Smooth muscle cell (in vitro differentiated cells): ENCODE measurements at regions not wholly inside any gene's neighbourhood (a gene's known extent, or its start where the extent isn't known, plus 50 kb on each side); places are given as distances from the start of the nearest gene placed in this dataset.

Experiments
- DNase-seq: peaks from one replicate; lab custom pipeline; 2025; ENCODE audit not compliant: unreplicated experiment; lab: John Stamatoyannopoulos, UW
- H2AFZ ChIP-seq: fragments of 200-600 bp; sonication (generic); 2 replicates; pipeline ENCODE4 v1.6.0; 2016; ENCODE audit warnings: antibody characterized with exemption, low read depth, mild to moderate bottlenecking
- H3F3A ChIP-seq: fragments of 200-600 bp; sonication (generic); 2 replicates; pipeline ENCODE4 v1.6.0; 2017; ENCODE audit warnings: antibody characterized with exemption, low read depth
- H3K27ac ChIP-seq: fragments of 200-600 bp; sonication (generic); 2 replicates; pipeline ENCODE4 v1.5.1; 2016; ENCODE audit warnings: low read depth, mild to moderate bottlenecking
- H3K27me3 ChIP-seq: fragments of 200-600 bp; sonication (generic); 2 replicates; pipeline ENCODE4 v1.6.1; 2016; ENCODE audit warnings: low read depth, mild to moderate bottlenecking
- H3K36me3 ChIP-seq: fragments of 200-600 bp; sonication (generic); 2 replicates; pipeline ENCODE4 v1.5.1; 2016; ENCODE audit warnings: low read depth
- H3K4me1 ChIP-seq: fragments of 200-600 bp; sonication (generic); 2 replicates; pipeline ENCODE4 v1.5.1; 2016; ENCODE audit warnings: low read depth
- H3K4me2 ChIP-seq: fragments of 200-600 bp; sonication (generic); 2 replicates; pipeline ENCODE4 v1.6.0; 2016; ENCODE audit warnings: mild to moderate bottlenecking
- H3K4me3 ChIP-seq: fragments of 200-600 bp; sonication (generic); 2 replicates; pipeline ENCODE4 v1.5.1; 2016; ENCODE audit warnings: mild to moderate bottlenecking
- H3K79me2 ChIP-seq: fragments of 200-600 bp; sonication (generic); 2 replicates; pipeline ENCODE4 v1.6.0; 2016; ENCODE audit warnings: low read depth, mild to moderate bottlenecking
- H3K9ac ChIP-seq: fragments of 200-600 bp; sonication (generic); 2 replicates; pipeline ENCODE4 v1.6.0; 2016; ENCODE audit warnings: low read depth
- H3K9me3 ChIP-seq: fragments of 200-600 bp; sonication (generic); replicated peaks from 2 replicates; pipeline ENCODE4 v1.5.1; 2016; ENCODE audit warnings: low read depth
- H4K20me1 ChIP-seq: fragments of 200-600 bp; sonication (generic); 2 replicates; pipeline ENCODE4 v1.6.0; 2016; ENCODE audit warnings: low read depth
- CTCF ChIP-seq: fragments of 200-600 bp; sonication (generic); IDR thresholded peaks from 2 replicates; pipeline ENCODE4 v1.5.1; 2017; ENCODE audit warnings: borderline replicate concordance, mild to moderate bottlenecking, antibody characterized with exemption; ENCODE audit not compliant: insufficient read depth, poor library complexity, severe bottlenecking
- WGBS: methylation state at CpG from one replicate; pipeline ENCODE4 v1.1.7; 2016; ENCODE audit warnings: low lambda C conversion rate; 5-methylcytosine and 5-hydroxymethylcytosine counted together

DNA sequence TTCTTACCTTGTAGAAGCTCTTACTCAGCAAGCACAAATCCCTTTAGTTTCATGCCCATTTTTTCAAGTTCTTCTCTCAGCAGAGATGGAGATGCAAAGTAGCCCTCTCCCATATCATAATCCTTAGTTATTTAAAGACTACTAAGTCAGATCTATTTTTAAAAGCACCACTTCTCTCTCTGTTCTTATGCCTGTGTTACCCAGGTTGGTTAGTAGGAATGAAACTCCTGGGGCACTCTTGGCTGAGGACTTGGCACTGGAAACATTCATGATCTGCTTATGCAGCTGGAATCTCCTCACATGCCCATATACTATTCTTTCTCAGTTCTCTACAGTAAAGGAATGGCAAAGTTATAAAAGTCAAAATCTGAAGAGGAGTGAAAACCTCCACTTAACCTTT, 51.9 kb upstream of the PPP2R5A start:
- Histone ChIP-seq H3K4me1 (no peaks in the 10 kb centered on the region), H3K79me2 (no peaks in the 10 kb centered on the region), H3K9me3 (no peaks in the 10 kb centered on the region), H3K4me3 (no peak overlapping the region), H4K20me1 (no peaks in the 10 kb centered on the region), H3K4me2 (no peak overlapping the region), H3K36me3 (no peaks in the 10 kb centered on the region), H3K27ac (no peak overlapping the region), H2AFZ (no peak overlapping the region), H3K27me3 (no peaks in the 10 kb centered on the region), H3K9ac (no peak overlapping the region), H3F3A (no peaks in the 10 kb centered on the region)
- TF ChIP-seq CTCF, result no peak
- DNase-seq, result no peak

DNA sequence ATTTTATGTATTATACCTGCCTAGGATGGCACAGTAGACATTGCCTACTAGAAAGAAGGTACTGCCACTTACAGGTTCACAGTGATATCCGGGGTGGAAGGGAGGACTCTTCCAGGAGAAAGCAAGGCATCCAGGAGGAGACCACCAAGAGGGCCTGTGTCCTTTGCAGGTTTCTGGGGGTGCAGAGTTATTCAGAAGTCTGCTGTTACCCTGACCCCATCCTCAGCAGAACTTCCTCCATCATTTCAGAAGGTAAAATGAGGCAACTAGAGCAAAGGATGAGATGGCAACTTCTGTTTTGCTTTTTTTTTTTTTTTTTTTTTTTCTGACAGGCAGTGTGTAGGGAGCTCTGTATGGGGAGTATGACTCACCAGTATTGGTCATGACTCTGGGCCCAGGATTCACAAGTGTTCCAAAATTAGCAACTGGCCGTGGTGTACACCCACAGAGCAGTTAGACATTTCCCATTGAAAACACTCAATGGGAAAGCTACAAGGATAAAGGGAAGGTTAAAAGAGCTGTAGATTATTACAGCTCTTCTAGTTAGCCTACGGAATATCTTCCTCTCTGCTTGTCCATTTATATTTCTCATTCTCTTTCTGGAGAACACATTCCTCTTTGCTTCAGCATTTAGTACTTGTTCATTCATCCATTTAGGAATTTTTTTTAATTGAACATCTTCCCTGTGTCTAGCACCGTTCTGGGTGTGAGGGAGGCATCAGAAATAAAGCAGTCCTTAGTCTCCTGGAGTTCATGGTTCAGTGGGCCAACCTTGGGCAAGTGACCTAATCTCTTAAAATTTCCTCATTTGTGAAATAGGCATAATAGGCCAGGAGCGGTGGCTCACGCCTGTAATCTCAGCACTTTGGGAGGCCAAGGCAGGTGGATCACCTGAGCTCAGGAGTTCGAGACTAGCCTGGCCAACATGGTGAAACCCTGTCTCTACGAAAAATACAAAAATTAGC, 50.5 kb upstream of the PPP2R5A start:
- Histone ChIP-seq H3K4me1 (no peaks in the 10 kb centered on the region), H3K27ac (peak overlapping the region; percentile 63)

More for the DNA sequence above, 50.5 kb upstream of the PPP2R5A start:
- H4K20me1 ChIP-seq, result no peaks in the 10 kb centered on the region
- no peaks in the 10 kb centered on the region for H3K36me3 ChIP-seq
- no peaks in the 10 kb centered on the region for H3K27me3 ChIP-seq
- no peak for TF ChIP-seq CTCF
- DNase-seq, result no peak
- H3K4me2 ChIP-seq, result peak overlapping the region; percentile 54
- H2AFZ ChIP-seq, result no peak overlapping the region
- no peak overlapping the region for H3K9ac ChIP-seq
- no peaks in the 10 kb centered on the region for H3K79me2 ChIP-seq
- no peak overlapping the region for H3K4me3 ChIP-seq
- H3F3A ChIP-seq, result no peaks in the 10 kb centered on the region
- 71% methylated on average over 8 of the region's 8 CpGs for WGBS
- H3K9me3 ChIP-seq, result no peaks in the 10 kb centered on the region
